ENCODE measurements at regions not wholly inside any gene's neighbourhood (a gene's known extent, or its start where the extent isn't known, plus 50 kb on each side); places are given as distances from the start of the nearest gene placed in this dataset.

DNA sequence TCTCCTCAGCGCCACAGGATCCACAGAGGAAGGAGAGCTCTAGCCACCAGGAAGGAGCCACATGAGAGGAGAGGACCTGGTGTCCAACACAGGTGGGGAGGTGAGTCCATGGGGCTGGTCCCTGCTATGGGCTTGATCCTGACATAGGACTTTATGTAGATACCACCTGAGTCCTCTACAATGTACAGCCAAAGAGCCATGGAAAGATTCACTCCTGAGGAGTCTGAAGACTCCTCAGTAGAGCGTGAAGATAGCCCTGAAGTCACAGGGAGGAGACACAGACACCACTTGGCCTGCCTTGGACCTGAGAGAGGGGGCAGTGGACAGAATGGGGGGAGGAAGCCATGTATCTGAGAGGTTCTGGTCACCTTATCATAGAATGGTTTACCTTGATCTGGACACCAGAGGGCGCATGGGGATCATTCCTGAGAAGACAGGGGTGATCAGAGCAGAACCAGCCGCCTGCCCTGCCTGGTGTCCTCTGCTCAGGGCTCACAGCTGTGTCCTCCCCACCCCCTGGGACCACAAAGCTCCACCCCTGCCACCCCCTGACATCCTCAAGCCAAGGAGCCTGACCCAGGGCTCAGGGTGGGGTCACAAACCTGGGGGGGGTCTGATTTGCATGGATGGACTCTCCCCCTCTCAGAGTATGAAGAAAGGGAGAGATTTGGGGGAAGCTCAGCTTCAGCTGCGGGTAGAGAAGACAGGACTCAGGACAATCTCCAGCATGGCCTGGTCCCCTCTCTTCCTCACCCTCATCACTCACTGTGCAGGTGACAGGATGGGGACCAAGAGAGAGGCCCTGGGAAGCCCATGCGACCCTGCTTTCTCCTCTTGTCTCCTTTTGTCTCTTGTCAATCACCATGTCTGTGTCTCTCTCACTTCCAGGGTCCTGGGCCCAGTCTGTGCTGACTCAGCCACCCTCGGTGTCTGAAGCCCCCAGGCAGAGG, 77.0 kb downstream of the ZNF280B start:
- Histone ChIP-seq H3K27ac (no peak overlapping the region), H3K27me3 (no peaks in the 10 kb centered on the region), H3K4me1 (no peaks in the 10 kb centered on the region), H3K36me3 (no peaks in the 10 kb centered on the region), H3K9me3 (no peaks in the 10 kb centered on the region), H3K4me3 (no peak overlapping the region)
- TF ChIP-seq, protein P1, sequence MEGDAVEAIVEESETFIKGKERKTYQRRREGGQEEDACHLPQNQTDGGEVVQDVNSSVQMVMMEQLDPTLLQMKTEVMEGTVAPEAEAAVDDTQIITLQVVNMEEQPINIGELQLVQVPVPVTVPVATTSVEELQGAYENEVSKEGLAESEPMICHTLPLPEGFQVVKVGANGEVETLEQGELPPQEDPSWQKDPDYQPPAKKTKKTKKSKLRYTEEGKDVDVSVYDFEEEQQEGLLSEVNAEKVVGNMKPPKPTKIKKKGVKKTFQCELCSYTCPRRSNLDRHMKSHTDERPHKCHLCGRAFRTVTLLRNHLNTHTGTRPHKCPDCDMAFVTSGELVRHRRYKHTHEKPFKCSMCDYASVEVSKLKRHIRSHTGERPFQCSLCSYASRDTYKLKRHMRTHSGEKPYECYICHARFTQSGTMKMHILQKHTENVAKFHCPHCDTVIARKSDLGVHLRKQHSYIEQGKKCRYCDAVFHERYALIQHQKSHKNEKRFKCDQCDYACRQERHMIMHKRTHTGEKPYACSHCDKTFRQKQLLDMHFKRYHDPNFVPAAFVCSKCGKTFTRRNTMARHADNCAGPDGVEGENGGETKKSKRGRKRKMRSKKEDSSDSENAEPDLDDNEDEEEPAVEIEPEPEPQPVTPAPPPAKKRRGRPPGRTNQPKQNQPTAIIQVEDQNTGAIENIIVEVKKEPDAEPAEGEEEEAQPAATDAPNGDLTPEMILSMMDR (IDR thresholded peaks at IDR 0.05), result peak in 2 of 3 donors; percentile 17 to 42
- no peak for TF ChIP-seq POLR2A (IDR thresholded peaks at IDR 0.05)
- no peak for DNase-seq (ENCODE audit: low spot score in 2 of 2)
- intact Hi-C loops (cut with DNase I; ENCODE audit: low total_unique reads), result no loop called here

DNA sequence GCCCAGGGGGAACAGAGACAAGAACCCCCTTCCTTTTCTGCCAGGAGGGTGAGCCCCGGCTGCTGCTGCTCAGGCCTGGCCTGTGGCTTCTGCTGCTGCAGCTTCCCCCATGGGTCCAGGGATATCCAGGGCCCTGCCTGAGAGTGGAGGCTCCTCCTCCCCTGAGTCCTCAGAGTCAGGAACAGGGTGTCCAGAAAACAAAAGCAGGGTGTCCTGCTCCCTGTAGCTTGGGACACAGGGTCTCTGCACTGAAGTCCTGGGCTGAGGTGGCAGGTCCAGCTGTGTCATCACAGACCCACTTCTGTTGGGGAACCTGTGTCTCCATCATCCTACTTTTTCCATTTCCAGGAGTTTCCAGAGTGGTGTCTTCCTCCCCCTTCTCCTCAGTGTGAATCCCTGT, 76.1 kb downstream of the ZNF280B start:
- intact Hi-C loops (cut with DNase I; ENCODE audit: low total_unique reads), result no loop called here
- H3K9me3 ChIP-seq, result no peaks in the 10 kb centered on the region
- no peak overlapping the region for H3K4me3 ChIP-seq
- H3K27me3 ChIP-seq, result no peaks in the 10 kb centered on the region
- H3K4me1 ChIP-seq, result no peaks in the 10 kb centered on the region
- no peaks in the 10 kb centered on the region for H3K36me3 ChIP-seq
- TF ChIP-seq POLR2A (IDR thresholded peaks at IDR 0.05) (no peak), POLR2AphosphoS5 (IDR thresholded peaks at IDR 0.05) (no peak)
- TF ChIP-seq, protein P1 (IDR thresholded peaks at IDR 0.05), result no peak
- H3K27ac ChIP-seq, result no peak overlapping the region
- DNase-seq (ENCODE audit: low spot score in 2 of 2), result no peak

DNA sequence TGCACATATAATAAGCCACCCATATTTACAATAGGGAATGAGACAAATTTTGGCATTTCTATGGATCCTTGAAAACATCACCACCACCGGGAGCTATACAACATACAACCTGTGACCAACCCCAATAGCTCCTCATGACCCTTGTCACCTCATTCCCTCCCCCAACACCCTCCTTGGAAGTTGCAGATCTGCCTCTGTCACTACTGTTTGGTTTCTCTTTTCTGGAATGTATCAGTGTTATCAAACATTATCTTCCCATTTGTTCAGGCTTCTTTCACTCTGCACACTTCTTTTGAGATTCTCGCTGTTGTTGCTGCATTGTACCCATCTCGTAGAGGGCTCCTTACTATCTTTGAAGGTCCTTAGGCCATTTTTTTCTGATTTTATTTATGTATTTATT, 75.6 kb downstream of the ZNF280B start:
- intact Hi-C loops (cut with DNase I; ENCODE audit: low total_unique reads), result no loop called here
- Histone ChIP-seq H3K9me3 (no peaks in the 10 kb centered on the region), H3K27ac (no peak overlapping the region), H3K4me3 (no peak overlapping the region), H3K36me3 (no peaks in the 10 kb centered on the region), H3K27me3 (no peaks in the 10 kb centered on the region), H3K4me1 (no peaks in the 10 kb centered on the region)
- TF ChIP-seq POLR2A (IDR thresholded peaks at IDR 0.05) (no peak), POLR2AphosphoS5 (IDR thresholded peaks at IDR 0.05) (no peak)
- TF ChIP-seq, protein P1 (IDR thresholded peaks at IDR 0.05), result no peak
- DNase-seq (ENCODE audit: low spot score in 2 of 2), result no peak

DNA sequence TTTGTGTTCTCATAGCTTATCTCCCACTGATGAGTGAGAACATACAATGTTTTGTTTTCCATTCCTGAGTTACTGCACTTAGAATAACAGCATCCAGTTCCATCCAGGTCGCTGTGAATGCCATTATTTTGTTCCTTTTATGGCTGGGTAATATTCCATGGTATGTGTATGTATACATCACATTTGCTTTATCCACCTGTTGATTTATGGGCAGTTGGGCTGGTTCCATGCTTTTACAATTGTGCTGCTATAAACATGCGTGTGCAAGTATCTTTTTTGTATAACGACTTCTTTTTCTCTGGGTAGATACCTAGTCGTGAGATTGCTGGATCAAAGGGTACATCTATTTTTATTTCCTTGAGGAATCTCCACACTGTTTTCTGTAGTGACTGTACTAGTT, 74.8 kb downstream of the ZNF280B start:
- no peaks in the 10 kb centered on the region for H3K9me3 ChIP-seq
- H3K27me3 ChIP-seq, result no peaks in the 10 kb centered on the region
- no peak for TF ChIP-seq POLR2A (IDR thresholded peaks at IDR 0.05)
- TF ChIP-seq, protein P1 (IDR thresholded peaks at IDR 0.05), result no peak
- TF ChIP-seq POLR2AphosphoS5 (IDR thresholded peaks at IDR 0.05), result no peak
- no peak for DNase-seq (ENCODE audit: low spot score in 2 of 2)
- no peaks in the 10 kb centered on the region for H3K36me3 ChIP-seq
- H3K4me1 ChIP-seq, result no peaks in the 10 kb centered on the region
- H3K4me3 ChIP-seq, result no peak overlapping the region
- H3K27ac ChIP-seq, result no peak overlapping the region
- intact Hi-C loops (cut with DNase I; ENCODE audit: low total_unique reads), result no loop called here

Measured in breast epithelium (tissue), 4 donors.